Panc1 (cell line): ENCODE measurements at regions not wholly inside any gene's neighbourhood (a gene's known extent, or its start where the extent isn't known, plus 50 kb on each side); places are given as distances from the start of the nearest gene placed in this dataset.

Experiments used
- ATAC-seq: fragments of 200-7000 bp; cut with Tn5 transposase; 2 replicates; pipeline ENCODE4 v1.9.1; 2020; ENCODE audit warnings: mild to moderate bottlenecking, moderate library complexity
- BruUV-seq: library from RNA; stranded (reverse); fragments of 400-500 nt; replicated peaks from 2 replicates; lab custom pipeline; 2021; lab: Mats Ljungman, UMichigan
- CTCF ChIA-PET: fragments of 300-600 bp; sonication (Branson Sonifier 250); formaldehyde crosslinking; loops from one replicate; lab custom pipeline; 2022; ENCODE audit warnings: antibody characterized with exemption; lab: Charles Lee
- POLR2A ChIA-PET: fragments of 300-600 bp; sonication (Branson Sonifier 250); formaldehyde crosslinking; loops from one replicate; lab custom pipeline; 2022; ENCODE audit warnings: antibody characterized with exemption; lab: Charles Lee
- DNase-seq: peaks from one replicate; pipeline ENCODE4 v3.0.0-alpha.2; 2010; ENCODE audit warnings: low read depth, low spot score
- H3K27ac ChIP-seq: 2 replicates; pipeline ENCODE4 v1.5.1; 2011; ENCODE audit warnings: mild to moderate bottlenecking, low read length, inconsistent platforms
- H3K27me3 ChIP-seq: fragments of 200-500 bp; sonication (Bioruptor generic); 2 replicates; pipeline ENCODE4 v1.6.0; 2014; ENCODE audit warnings: low read length, inconsistent platforms; ENCODE audit not compliant: control insufficient read depth, insufficient read depth
- H3K36me3 ChIP-seq: fragments of 200-500 bp; sonication (Bioruptor generic); 2 replicates; pipeline ENCODE4 v1.5.1; 2014; ENCODE audit warnings: inconsistent platforms, mild to moderate bottlenecking, low read length, moderate library complexity; ENCODE audit not compliant: control insufficient read depth, insufficient read depth
- H3K4me1 ChIP-seq: 2 replicates; pipeline ENCODE4 v1.5.1; 2011; ENCODE audit warnings: inconsistent platforms, mild to moderate bottlenecking, low read length, moderate library complexity; ENCODE audit not compliant: control insufficient read depth, insufficient read depth
- H3K4me3 ChIP-seq, 2 experiments: 2 replicates each; pipeline ENCODE4 v1.5.1; 2011 to 2012; ENCODE audit warnings: low read depth in 2 of 2, low read length in 2 of 2, mild to moderate bottlenecking in 2 of 2, inconsistent platforms in 1 of 2, moderate library complexity in 1 of 2
- H3K9me3 ChIP-seq: fragments of 200-500 bp; sonication (Bioruptor generic); 2 replicates; pipeline ENCODE4 v1.5.1; 2014; ENCODE audit warnings: low read depth, mild to moderate bottlenecking, inconsistent platforms, low read length, moderate library complexity; ENCODE audit not compliant: control insufficient read depth, insufficient read depth
- POLR2AphosphoS5 ChIP-seq: IDR thresholded peaks from 2 replicates; pipeline ENCODE4 v1.6.1; 2012; ENCODE audit warnings: mild to moderate bottlenecking, low read depth, low read length, moderate library complexity
- REST ChIP-seq, 2 experiments: IDR thresholded peaks; 2 replicates each; pipeline ENCODE4 v1.6.1; 2011 to 2012; ENCODE audit warnings: low read depth in 2 of 2, control low read depth in 1 of 2, low read length in 1 of 2, mild to moderate bottlenecking in 1 of 2, moderate library complexity in 1 of 2; ENCODE audit not compliant: insufficient read depth in 1 of 2
- SIN3A ChIP-seq: IDR thresholded peaks from 2 replicates; pipeline ENCODE4 v1.6.1; 2012; ENCODE audit warnings: low read depth, mild to moderate bottlenecking, low read length, moderate library complexity, borderline replicate concordance; ENCODE audit not compliant: insufficient read depth
- TCF7L2 ChIP-seq: IDR thresholded peaks from 2 replicates; pipeline ENCODE4 v1.6.1; 2011; ENCODE audit warnings: mild to moderate bottlenecking, low read depth, low read length, inconsistent platforms
- in situ Hi-C: cut with HindIII; loops from 2 replicates; pipeline ENCODE4 v1.10.0; 2016; ENCODE audit warnings: low sequenced_read_pairs, low pct_unique_long_range_greater_than_20kb
- intact Hi-C: fragments of 100-400 bp; cut with micrococcal nuclease; formaldehyde crosslinking; loops from one replicate; pipeline ENCODE4 v1.10.0; 2022; ENCODE audit not compliant: unreplicated experiment
- TF ChIP-seq, protein P1 (sequence below): fragments of 450-650 bp; IDR thresholded peaks from 2 replicates; pipeline ENCODE4 v1.5.1; 2017; ENCODE audit warnings: mild to moderate bottlenecking

DNA sequence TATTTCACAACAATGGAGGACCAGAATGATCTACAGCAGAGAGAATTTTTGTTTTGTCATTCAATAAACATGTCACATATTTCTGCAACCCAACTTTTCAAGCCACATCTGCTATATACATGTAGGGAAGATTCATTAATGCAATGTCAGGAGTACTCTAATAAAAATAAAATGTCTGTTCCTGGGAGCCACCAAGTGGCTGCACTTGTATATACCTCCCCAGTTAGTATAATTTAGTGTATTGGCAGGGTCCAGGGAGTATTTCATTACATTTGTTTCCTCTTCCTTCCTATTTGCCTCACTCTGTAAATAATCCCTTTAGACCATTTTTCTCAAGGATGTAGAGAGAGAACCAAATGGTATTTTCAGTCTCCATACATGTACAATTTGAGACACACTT, 1169.0 kb downstream of the DIAPH3 start:
- no peaks in the 10 kb centered on the region for H3K27me3 ChIP-seq
- no peak for ATAC-seq
- H3K36me3 ChIP-seq = no peaks in the 10 kb centered on the region
- H3K4me1 ChIP-seq = no peaks in the 10 kb centered on the region
- ChIA-PET POLR2A (no interaction called here), CTCF (no interaction called here)
- no peak overlapping the region for H3K27ac ChIP-seq
- no TSS peak for BruUV-seq
- in situ Hi-C loops = no loop called here
- H3K9me3 ChIP-seq = no peaks in the 10 kb centered on the region
- H3K4me3 ChIP-seq = no peak overlapping the region
- intact Hi-C loops = no loop called here
- no peak for DNase-seq
- TF ChIP-seq SIN3A (no peak), TCF7L2 (no peak), POLR2AphosphoS5 (no peak), REST (IDR thresholded peaks at IDR 0.05; ENCODE audit: insufficient read depth in 1 of 2, low read depth in 2 of 2, low read length in 1 of 2) (no peak)
- TF ChIP-seq, protein P1, sequence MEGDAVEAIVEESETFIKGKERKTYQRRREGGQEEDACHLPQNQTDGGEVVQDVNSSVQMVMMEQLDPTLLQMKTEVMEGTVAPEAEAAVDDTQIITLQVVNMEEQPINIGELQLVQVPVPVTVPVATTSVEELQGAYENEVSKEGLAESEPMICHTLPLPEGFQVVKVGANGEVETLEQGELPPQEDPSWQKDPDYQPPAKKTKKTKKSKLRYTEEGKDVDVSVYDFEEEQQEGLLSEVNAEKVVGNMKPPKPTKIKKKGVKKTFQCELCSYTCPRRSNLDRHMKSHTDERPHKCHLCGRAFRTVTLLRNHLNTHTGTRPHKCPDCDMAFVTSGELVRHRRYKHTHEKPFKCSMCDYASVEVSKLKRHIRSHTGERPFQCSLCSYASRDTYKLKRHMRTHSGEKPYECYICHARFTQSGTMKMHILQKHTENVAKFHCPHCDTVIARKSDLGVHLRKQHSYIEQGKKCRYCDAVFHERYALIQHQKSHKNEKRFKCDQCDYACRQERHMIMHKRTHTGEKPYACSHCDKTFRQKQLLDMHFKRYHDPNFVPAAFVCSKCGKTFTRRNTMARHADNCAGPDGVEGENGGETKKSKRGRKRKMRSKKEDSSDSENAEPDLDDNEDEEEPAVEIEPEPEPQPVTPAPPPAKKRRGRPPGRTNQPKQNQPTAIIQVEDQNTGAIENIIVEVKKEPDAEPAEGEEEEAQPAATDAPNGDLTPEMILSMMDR = no peak; the same call in 1 of the 2 replicates

DNA sequence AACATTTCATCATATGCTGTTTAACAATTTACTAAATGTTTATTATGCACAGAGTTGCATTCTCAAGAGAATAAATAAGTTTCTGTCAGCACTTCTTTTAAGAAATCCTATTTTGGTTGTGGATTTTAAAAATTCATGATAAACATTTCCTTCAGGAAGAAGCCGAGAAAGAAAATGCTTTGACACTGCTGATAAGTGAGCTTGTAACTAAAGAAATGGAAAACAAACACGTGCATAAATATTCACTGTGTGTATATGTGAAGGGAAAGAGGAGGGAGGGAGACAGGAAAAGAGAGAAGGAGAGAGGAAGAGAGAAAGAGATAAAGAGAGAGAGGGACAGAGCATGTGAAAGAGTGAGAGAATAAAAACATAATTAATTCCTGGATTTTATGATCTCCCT, 1165.0 kb downstream of the DIAPH3 start:
- in situ Hi-C loops (no loop called here), intact Hi-C loops (no loop called here)
- DNase-seq (no peak), ATAC-seq (no peak)
- Histone ChIP-seq H3K4me1 (no peaks in the 10 kb centered on the region), H3K36me3 (no peaks in the 10 kb centered on the region), H3K4me3 (no peak overlapping the region), H3K9me3 (no peaks in the 10 kb centered on the region), H3K27ac (no peak overlapping the region), H3K27me3 (no peaks in the 10 kb centered on the region)
- ChIA-PET CTCF (no interaction called here), POLR2A (no interaction called here)
- TF ChIP-seq POLR2AphosphoS5 (no peak), TCF7L2 (no peak), SIN3A (no peak), REST (IDR thresholded peaks at IDR 0.05; ENCODE audit: insufficient read depth in 1 of 2, low read depth in 2 of 2, low read length in 1 of 2) (no peak)
- TF ChIP-seq, protein P1 = no peak
- BruUV-seq = no TSS peak
